ENCODE measurements at regions not wholly inside any gene's neighbourhood (a gene's known extent, or its start where the extent isn't known, plus 50 kb on each side); places are given as distances from the start of the nearest gene placed in this dataset.

- no peak overlapping the region for H3K4me3 Mint-ChIP-seq
- no peak overlapping the region for H3K9ac ChIP-seq (ENCODE audit: low read length)
- H3K4me3 ChIP-seq (ENCODE audit: control extremely low read depth in 1 of 5, extremely low read depth in 1 of 5, insufficient read depth in 1 of 5, low read depth in 2 of 5, low read length in 4 of 5) = no peak overlapping the region
- no peaks in the 10 kb centered on the region for H3K9me3 ChIP-seq (ENCODE audit: control extremely low read depth in 1 of 3, control insufficient read depth in 2 of 3, insufficient read depth in 1 of 3, low read length in 2 of 3)
- H2AFZ ChIP-seq (ENCODE audit: insufficient read depth, low read depth, low read length, poor library complexity, severe bottlenecking) = no peak overlapping the region
- no peaks in the 10 kb centered on the region for H3K79me2 ChIP-seq (ENCODE audit: control insufficient read depth, insufficient read depth, low read length)
- ATAC-seq (ENCODE audit: low read depth) = no peak
- no peak for DNase-seq
- no peaks in the 10 kb centered on the region for H4K20me1 ChIP-seq (ENCODE audit: control insufficient read depth, insufficient read depth, low read length, poor library complexity, severe bottlenecking)
- TF ChIP-seq EZH2 (IDR thresholded peaks at IDR 0.05; ENCODE audit: borderline replicate concordance, insufficient read depth, low read depth, low read length, poor library complexity, severe bottlenecking) = no peak
- TF ChIP-seq, protein P1, sequence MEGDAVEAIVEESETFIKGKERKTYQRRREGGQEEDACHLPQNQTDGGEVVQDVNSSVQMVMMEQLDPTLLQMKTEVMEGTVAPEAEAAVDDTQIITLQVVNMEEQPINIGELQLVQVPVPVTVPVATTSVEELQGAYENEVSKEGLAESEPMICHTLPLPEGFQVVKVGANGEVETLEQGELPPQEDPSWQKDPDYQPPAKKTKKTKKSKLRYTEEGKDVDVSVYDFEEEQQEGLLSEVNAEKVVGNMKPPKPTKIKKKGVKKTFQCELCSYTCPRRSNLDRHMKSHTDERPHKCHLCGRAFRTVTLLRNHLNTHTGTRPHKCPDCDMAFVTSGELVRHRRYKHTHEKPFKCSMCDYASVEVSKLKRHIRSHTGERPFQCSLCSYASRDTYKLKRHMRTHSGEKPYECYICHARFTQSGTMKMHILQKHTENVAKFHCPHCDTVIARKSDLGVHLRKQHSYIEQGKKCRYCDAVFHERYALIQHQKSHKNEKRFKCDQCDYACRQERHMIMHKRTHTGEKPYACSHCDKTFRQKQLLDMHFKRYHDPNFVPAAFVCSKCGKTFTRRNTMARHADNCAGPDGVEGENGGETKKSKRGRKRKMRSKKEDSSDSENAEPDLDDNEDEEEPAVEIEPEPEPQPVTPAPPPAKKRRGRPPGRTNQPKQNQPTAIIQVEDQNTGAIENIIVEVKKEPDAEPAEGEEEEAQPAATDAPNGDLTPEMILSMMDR (IDR thresholded peaks at IDR 0.05) = no peak
- intact Hi-C loops (cut with micrococcal nuclease) = no loop called here
- H3K27me3 ChIP-seq (replicated peaks in 1 of 4; ENCODE audit: control extremely low read depth in 1 of 4, control insufficient read depth in 3 of 4, insufficient read depth in 4 of 4, low read length in 3 of 4) = no peaks in the 10 kb centered on the region
- H3K27me3 Mint-ChIP-seq = no peaks in the 10 kb centered on the region
- H3K4me1 ChIP-seq (ENCODE audit: control insufficient read depth in 2 of 2, insufficient read depth in 2 of 2, low read length in 2 of 2) = peaks cover 0 to 2% of the 10 kb centered on the region in 2 donors
- no peak overlapping the region for H3K4me2 ChIP-seq (replicated peaks; ENCODE audit: low read depth, low read length, poor library complexity, severe bottlenecking)
- no peak overlapping the region for H3K27ac Mint-ChIP-seq
- POLR2A ChIA-PET = no interaction called here
- no peaks in the 10 kb centered on the region for H3K9me3 Mint-ChIP-seq (ENCODE audit: insufficient read depth)
- no peaks in the 10 kb centered on the region for H3K4me1 Mint-ChIP-seq
- H3K27ac ChIP-seq (ENCODE audit: low read length in 2 of 2) = no peak overlapping the region
- H3K36me3 ChIP-seq (replicated peaks in 1 of 2; ENCODE audit: control extremely low read depth in 1 of 2, control insufficient read depth in 1 of 2, extremely low read depth in 1 of 2, insufficient read depth in 2 of 2, low read length in 1 of 2) = no peaks in the 10 kb centered on the region
- CTCF ChIA-PET = no interaction called here
- no CpG with 5 or more reads among the region's 1 CpG for WGBS (ENCODE audit: insufficient coverage)
Measured at GRCh38 chr5:67462147-67462546, 265.5 kb upstream of the CD180 start.

DNA sequence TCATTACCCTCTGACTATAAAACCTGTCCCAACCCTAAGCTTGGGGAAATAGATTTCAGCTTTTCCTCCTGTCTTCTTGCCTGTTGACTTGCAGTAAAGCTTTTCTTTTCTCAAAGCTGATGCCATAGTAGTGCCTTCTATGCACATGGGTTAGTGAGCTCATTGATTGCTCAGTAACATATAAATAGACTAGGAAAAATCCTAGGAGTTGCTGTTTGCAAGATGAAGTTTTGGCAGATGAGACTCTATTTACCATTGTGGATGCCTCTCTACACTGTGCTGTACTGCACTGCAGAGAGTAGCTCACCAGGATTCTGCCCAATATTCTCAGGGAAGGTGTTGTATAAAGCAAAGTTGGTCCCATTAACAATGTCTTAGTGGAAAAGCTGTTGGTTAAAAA, 262.7 kb upstream of the CD180 start:
- Histone ChIP-seq H3K4me2 (replicated peaks; ENCODE audit: low read depth, low read length, poor library complexity, severe bottlenecking) (no peak overlapping the region), H3K9me3 (ENCODE audit: control extremely low read depth in 1 of 3, control insufficient read depth in 2 of 3, insufficient read depth in 1 of 3, low read length in 2 of 3) (no peaks in the 10 kb centered on the region), H4K20me1 (ENCODE audit: control insufficient read depth, insufficient read depth, low read length, poor library complexity, severe bottlenecking) (no peaks in the 10 kb centered on the region), H2AFZ (ENCODE audit: insufficient read depth, low read depth, low read length, poor library complexity, severe bottlenecking) (no peak overlapping the region), H3K36me3 (replicated peaks in 1 of 2; ENCODE audit: control extremely low read depth in 1 of 2, control insufficient read depth in 1 of 2, extremely low read depth in 1 of 2, insufficient read depth in 2 of 2, low read length in 1 of 2) (no peaks in the 10 kb centered on the region), H3K9ac (ENCODE audit: low read length) (no peak overlapping the region), H3K4me3 (ENCODE audit: control extremely low read depth in 1 of 5, extremely low read depth in 1 of 5, insufficient read depth in 1 of 5, low read depth in 2 of 5, low read length in 4 of 5) (no peak overlapping the region), H3K79me2 (ENCODE audit: control insufficient read depth, insufficient read depth, low read length) (no peaks in the 10 kb centered on the region), H3K4me1 (ENCODE audit: control insufficient read depth in 2 of 2, insufficient read depth in 2 of 2, low read length in 2 of 2) (no peaks in the 10 kb centered on the region), H3K27me3 (replicated peaks in 1 of 4; ENCODE audit: control extremely low read depth in 1 of 4, control insufficient read depth in 3 of 4, insufficient read depth in 4 of 4, low read length in 3 of 4) (no peaks in the 10 kb centered on the region), H3K27ac (ENCODE audit: low read length in 2 of 2) (no peak overlapping the region)
- intact Hi-C loops (cut with micrococcal nuclease) = no loop called here
- ChIA-PET POLR2A (no interaction called here), CTCF (no interaction called here)
- H3K27ac Mint-ChIP-seq = no peak overlapping the region
- ATAC-seq (ENCODE audit: low read depth) = no peak
- H3K9me3 Mint-ChIP-seq (ENCODE audit: insufficient read depth) = no peaks in the 10 kb centered on the region
- no peak for DNase-seq
- H3K4me3 Mint-ChIP-seq = no peak overlapping the region
- no peaks in the 10 kb centered on the region for H3K4me1 Mint-ChIP-seq
- H3K27me3 Mint-ChIP-seq = peaks cover 2% of the 10 kb centered on the region
- TF ChIP-seq EZH2 (IDR thresholded peaks at IDR 0.05; ENCODE audit: borderline replicate concordance, insufficient read depth, low read depth, low read length, poor library complexity, severe bottlenecking) = no peak
- TF ChIP-seq, protein P1 (IDR thresholded peaks at IDR 0.05) = no peak

Measured in B cell (primary cell).